HepG2 (cell line): ENCODE measurements at regions not wholly inside any gene's neighbourhood (a gene's known extent, or its start where the extent isn't known, plus 50 kb on each side); places are given as distances from the start of the nearest gene placed in this dataset.

Source experiments
- ATAC-seq: fragments of 200-7000 bp; cut with Tn5 transposase; 3 replicates; pipeline ENCODE4 v1.9.1; 2020; ENCODE audit warnings: mild to moderate bottlenecking, moderate library complexity
- BruUV-seq: library from RNA; stranded (reverse); fragments of 400-500 nt; replicated peaks from 2 replicates; lab custom pipeline; 2021; lab: Mats Ljungman, UMichigan
- CTCF ChIA-PET: fragments of 300-600 bp; formaldehyde crosslinking; extraction: SDS; loops from one replicate; lab custom pipeline; 2021; ENCODE audit warnings: low total read pairs, inconsistent platforms, low intra/inter-chr PET ratio; lab: Yijun Ruan, JAX
- POLR2A ChIA-PET: fragments of 350-600 bp; sonication (Branson Sonifier 250); formaldehyde crosslinking; loops from one replicate; lab custom pipeline; 2020; ENCODE audit warnings: antibody characterized with exemption, inconsistent platforms; lab: Yijun Ruan, JAX
- DNase-seq: peaks from one replicate; pipeline ENCODE4 v3.0.0-alpha.2; 2015; ENCODE audit warnings: low spot score
- FAIRE-seq: peaks from 3 replicates; lab custom pipeline; 2011; peaks lifted over from hg19 to GRCh38; lab: Jason Lieb, UNC
- H2AFZ ChIP-seq: one replicate; pipeline ENCODE4 v1.6.1; 2011; ENCODE audit warnings: low read length, inconsistent platforms
- H3K27ac ChIP-seq: fragments of 300-600 bp; 3 replicates; pipeline ENCODE4 v1.8.0; 2011; ENCODE audit warnings: mixed run types, mild to moderate bottlenecking, mixed read lengths, low read length, inconsistent platforms; ENCODE audit not compliant: insufficient read depth; ENCODE audit errors: extremely low read length
- H3K27me3 ChIP-seq, 2 experiments: fragments of 200-600 bp in 1 of 2; 2 replicates in 1 of 2; 3 replicates in 1 of 2; pipeline versions ENCODE4 v1.6.0 to v1.8.0; 2011; ENCODE audit warnings: low read length in 2 of 2, mild to moderate bottlenecking in 2 of 2, moderate library complexity in 2 of 2, inconsistent platforms in 1 of 2; ENCODE audit not compliant: insufficient read depth in 2 of 2, control insufficient read depth in 1 of 2
- H3K36me3 ChIP-seq, 2 experiments: fragments of 200-600 bp in 1 of 2; replicated peaks in 1 of 2; 2 replicates in 1 of 2; 3 replicates in 1 of 2; pipeline versions ENCODE4 v1.5.1 to v1.8.0; 2011; ENCODE audit warnings: low read length in 2 of 2, inconsistent platforms in 1 of 2; ENCODE audit not compliant: insufficient read depth in 2 of 2, control insufficient read depth in 1 of 2
- H3K4me1 ChIP-seq: 2 replicates; pipeline ENCODE4 v1.5.1; 2012; ENCODE audit warnings: low read length, inconsistent platforms; ENCODE audit not compliant: insufficient read depth
- H3K4me2 ChIP-seq: 2 replicates; pipeline ENCODE4 v1.6.0; 2011; ENCODE audit warnings: low read depth, low read length, inconsistent platforms
- H3K4me3 ChIP-seq, 3 experiments: fragments of 200-600 bp in 1 of 3; sonication (generic), shearing (Covaris generic) in 1 of 3; replicated peaks in 1 of 3; 2 replicates each; pipeline ENCODE4 v1.5.1; 2011 to 2016; ENCODE audit warnings: low read length in 3 of 3, inconsistent platforms in 2 of 3, low read depth in 2 of 3, mild to moderate bottlenecking in 2 of 3, control low read depth in 1 of 3, mixed read lengths in 1 of 3; ENCODE audit not compliant: insufficient read depth in 1 of 3
- H3K79me2 ChIP-seq: one replicate; pipeline ENCODE4 v1.6.1; 2011; ENCODE audit warnings: low read length, inconsistent platforms; ENCODE audit not compliant: insufficient read depth
- H3K9ac ChIP-seq: 2 replicates; pipeline ENCODE4 v1.6.0; 2011; ENCODE audit warnings: mild to moderate bottlenecking, low read depth, low read length, inconsistent platforms; ENCODE audit not compliant: insufficient read depth
- H3K9me3 ChIP-seq: 2 replicates; pipeline ENCODE4 v1.5.1; 2012; ENCODE audit warnings: mild to moderate bottlenecking, low read length
- H4K20me1 ChIP-seq: 2 replicates; pipeline ENCODE4 v1.6.0; 2011; ENCODE audit warnings: inconsistent platforms, mild to moderate bottlenecking, low read length, moderate library complexity; ENCODE audit not compliant: insufficient read depth
- GATAD2A ChIP-seq: IDR thresholded peaks from 2 replicates; pipeline ENCODE4 v1.6.1; 2016
- GPN1 ChIP-seq: sonication (generic); formaldehyde crosslinking; IDR thresholded peaks from 2 replicates; pipeline ENCODE4 v1.5.1; 2020; ENCODE audit warnings: missing genetic modification reagents, borderline replicate concordance
- KLF11 ChIP-seq: IDR thresholded peaks from 2 replicates; pipeline ENCODE4 v1.6.1; 2016; ENCODE audit warnings: missing compliant biosample characterization
- MTF1 ChIP-seq: sonication (generic); formaldehyde crosslinking; IDR thresholded peaks from 2 replicates; pipeline ENCODE4 v1.5.0; 2020; ENCODE audit warnings: missing genetic modification reagents
- MYC ChIP-seq: sonication (generic); formaldehyde crosslinking; IDR thresholded peaks from 2 replicates; pipeline ENCODE4 v1.9.0; 2021; ENCODE audit warnings: missing genetic modification reagents, borderline replicate concordance
- NAIF1 ChIP-seq: sonication (generic); formaldehyde crosslinking; IDR thresholded peaks from 2 replicates; pipeline ENCODE4 v1.5.0; 2020; ENCODE audit warnings: mild to moderate bottlenecking, missing genetic modification reagents, borderline replicate concordance
- PAX8 ChIP-seq: sonication (generic); formaldehyde crosslinking; IDR thresholded peaks from 2 replicates; pipeline ENCODE4 v1.8.0; 2022; ENCODE audit warnings: mild to moderate bottlenecking, missing genetic modification reagents, borderline replicate concordance
- RAD51 ChIP-seq: fragments of 450-650 bp; IDR thresholded peaks from 2 replicates; pipeline ENCODE4 v1.6.1; 2016; ENCODE audit warnings: borderline replicate concordance
- RBM22 ChIP-seq: fragments of 200-400 bp; formaldehyde crosslinking; optimal IDR thresholded peaks from 2 replicates; pipeline ENCODE3; 2017; ENCODE audit warnings: mild to moderate bottlenecking, low read length, moderate library complexity
- SP140L ChIP-seq: sonication (generic); formaldehyde crosslinking; IDR thresholded peaks from 2 replicates; pipeline ENCODE4 v1.4.0; 2020; ENCODE audit warnings: missing genetic modification reagents, borderline replicate concordance
- SYNCRIP ChIP-seq: fragments of 200-400 bp; formaldehyde crosslinking; IDR thresholded peaks from 2 replicates; pipeline ENCODE4 v1.6.1; 2018; ENCODE audit warnings: mild to moderate bottlenecking, low read depth, low read length; ENCODE audit not compliant: insufficient read depth
- TCF7 ChIP-seq: sonication (generic); IDR thresholded peaks from 2 replicates; pipeline ENCODE4 v1.6.1; 2016; ENCODE audit warnings: antibody characterized with exemption, low read depth
- WIZ ChIP-seq: sonication (generic); formaldehyde crosslinking; IDR thresholded peaks from 2 replicates; pipeline ENCODE4 v1.5.1; 2020; ENCODE audit warnings: mild to moderate bottlenecking, missing genetic modification reagents
- ZFAT ChIP-seq: sonication (generic); formaldehyde crosslinking; conservative IDR thresholded peaks from 2 replicates; pipeline ENCODE4 v1.8.1; 2023; ENCODE audit warnings: missing genetic modification reagents, inconsistent platforms
- ZNF558 ChIP-seq: sonication (generic); formaldehyde crosslinking; IDR thresholded peaks from 2 replicates; pipeline ENCODE4 v1.9.0; 2022; ENCODE audit warnings: mild to moderate bottlenecking, missing genetic modification reagents, borderline replicate concordance
- WGBS: methylation state at CpG from one replicate; pipeline ENCODE4 v1.1.6; 2017; ENCODE audit warnings: low lambda C conversion rate; 5-methylcytosine and 5-hydroxymethylcytosine counted together
- in situ Hi-C: cut with HindIII; loops from 2 replicates; pipeline ENCODE4 v1.10.0; 2017; ENCODE audit warnings: low pct_unique_long_range_greater_than_20kb; ENCODE audit not compliant: extremely low pct_ligation_motif_present
- intact Hi-C: fragments of 100-400 bp; cut with micrococcal nuclease; formaldehyde crosslinking; loops from one replicate; pipeline ENCODE4 v1.10.0; 2022; ENCODE audit not compliant: unreplicated experiment
- TF ChIP-seq, protein P1 (sequence below): IDR thresholded peaks from 2 replicates; pipeline ENCODE4 v1.6.1; 2016; ENCODE audit warnings: missing biosample characterization, missing genetic modification reagents, low read depth
- TF ChIP-seq, protein P2 (sequence below): sonication (generic); formaldehyde crosslinking; IDR thresholded peaks from 2 replicates; pipeline ENCODE4 v1.4.0; 2020; ENCODE audit warnings: mild to moderate bottlenecking, missing genetic modification reagents
- TF ChIP-seq, protein P3 (sequence below): IDR thresholded peaks from 2 replicates; pipeline ENCODE4 v1.6.1; 2016; ENCODE audit warnings: missing compliant biosample characterization, missing genetic modification reagents, borderline replicate concordance
- TF ChIP-seq, protein P4 (sequence below): sonication (generic); formaldehyde crosslinking; conservative IDR thresholded peaks from 2 replicates; pipeline ENCODE4 v1.8.0; 2022; ENCODE audit warnings: missing genetic modification reagents

DNA sequence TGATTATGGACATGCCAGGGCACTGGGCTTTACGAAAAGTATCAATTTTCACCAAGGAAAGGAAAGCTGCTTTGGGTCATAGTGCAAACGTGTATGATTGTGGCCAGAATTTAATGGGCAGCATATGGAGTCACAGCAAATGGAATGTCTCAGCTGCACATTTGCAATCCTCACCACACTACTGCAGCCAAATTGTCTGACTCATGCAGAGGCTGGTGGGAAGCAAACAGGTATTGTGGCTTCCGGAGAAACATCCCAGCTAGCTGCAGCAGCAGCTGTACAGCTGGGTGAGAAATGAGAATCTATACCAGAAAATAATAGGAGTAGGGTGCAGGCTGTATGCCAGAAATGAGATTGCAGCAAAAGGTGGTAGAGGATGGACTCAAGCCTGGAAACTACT, 374.7 kb upstream of the VWC2 start (continued):
- TF ChIP-seq, protein P1, sequence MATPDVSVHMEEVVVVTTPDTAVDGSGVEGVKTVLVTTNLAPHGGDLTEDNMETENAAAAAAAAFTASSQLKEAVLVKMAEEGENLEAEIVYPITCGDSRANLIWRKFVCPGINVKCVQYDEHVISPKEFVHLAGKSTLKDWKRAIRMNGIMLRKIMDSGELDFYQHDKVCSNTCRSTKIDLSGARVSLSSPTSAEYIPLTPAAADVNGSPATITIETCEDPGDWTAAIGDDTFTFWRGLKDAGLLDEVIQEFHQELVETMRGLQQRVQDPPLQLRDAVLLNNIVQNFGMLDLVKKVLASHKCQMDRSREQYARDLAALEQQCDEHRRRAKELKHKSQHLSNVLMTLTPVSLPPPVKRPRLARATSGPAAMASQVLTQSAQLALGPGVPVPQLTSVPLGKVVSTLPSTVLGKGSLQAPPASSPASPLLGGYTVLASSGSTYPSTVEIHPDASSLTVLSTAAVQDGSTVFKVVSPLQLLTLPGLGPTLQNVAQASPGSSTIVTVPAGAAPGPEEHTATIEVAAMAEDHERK (CRISPR knock-in tag) = no peak
- no peak for TF ChIP-seq ZNF558 (CRISPR knock-in tag)
- TF ChIP-seq NAIF1 (CRISPR knock-in tag) = no peak
- no peak for TF ChIP-seq PAX8 (CRISPR knock-in tag)
- TF ChIP-seq, protein P2, sequence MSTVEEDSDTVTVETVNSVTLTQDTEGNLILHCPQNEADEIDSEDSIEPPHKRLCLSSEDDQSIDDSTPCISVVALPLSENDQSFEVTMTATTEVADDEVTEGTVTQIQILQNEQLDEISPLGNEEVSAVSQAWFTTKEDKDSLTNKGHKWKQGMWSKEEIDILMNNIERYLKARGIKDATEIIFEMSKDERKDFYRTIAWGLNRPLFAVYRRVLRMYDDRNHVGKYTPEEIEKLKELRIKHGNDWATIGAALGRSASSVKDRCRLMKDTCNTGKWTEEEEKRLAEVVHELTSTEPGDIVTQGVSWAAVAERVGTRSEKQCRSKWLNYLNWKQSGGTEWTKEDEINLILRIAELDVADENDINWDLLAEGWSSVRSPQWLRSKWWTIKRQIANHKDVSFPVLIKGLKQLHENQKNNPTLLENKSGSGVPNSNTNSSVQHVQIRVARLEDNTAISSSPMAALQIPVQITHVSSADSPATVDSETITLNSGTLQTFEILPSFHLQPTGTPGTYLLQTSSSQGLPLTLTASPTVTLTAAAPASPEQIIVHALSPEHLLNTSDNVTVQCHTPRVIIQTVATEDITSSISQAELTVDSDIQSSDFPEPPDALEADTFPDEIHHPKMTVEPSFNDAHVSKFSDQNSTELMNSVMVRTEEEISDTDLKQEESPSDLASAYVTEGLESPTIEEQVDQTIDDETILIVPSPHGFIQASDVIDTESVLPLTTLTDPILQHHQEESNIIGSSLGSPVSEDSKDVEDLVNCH = no peak
- no peak for TF ChIP-seq KLF11 (CRISPR knock-in tag)
- TF ChIP-seq ZFAT = no peak
- TF ChIP-seq GATAD2A = no peak

DNA sequence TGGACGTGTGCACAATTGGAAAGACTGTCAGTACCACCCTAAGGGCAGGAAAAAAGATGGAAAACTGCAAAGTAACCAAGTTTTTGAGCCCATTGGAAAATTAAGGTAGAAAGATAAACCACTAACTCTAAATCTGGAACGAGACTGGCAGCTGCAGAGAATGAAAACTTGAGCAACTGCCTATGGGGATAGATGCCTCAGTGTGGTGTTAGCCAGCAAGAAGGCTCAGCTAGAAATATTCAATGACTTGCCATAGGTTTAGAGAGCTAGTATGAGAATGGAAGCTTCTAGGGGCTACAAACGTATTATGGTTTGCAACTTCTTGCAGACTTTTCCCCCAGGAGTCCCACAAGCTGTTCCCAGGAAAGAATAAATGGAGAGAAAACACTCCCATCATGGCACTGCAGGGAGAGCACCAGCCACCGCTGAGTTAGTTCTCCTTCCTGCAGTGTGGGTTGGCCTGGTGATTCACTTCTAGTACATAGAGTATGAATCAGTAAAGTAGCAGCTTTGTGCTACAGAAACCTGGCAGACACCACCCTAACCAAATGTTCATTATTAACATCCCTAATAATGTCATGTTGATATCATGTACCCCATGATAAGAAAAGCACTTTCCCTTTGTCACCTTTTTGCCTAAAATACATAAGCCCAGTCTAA, 372.4 kb upstream of the VWC2 start:
- no peak for ATAC-seq
- ChIA-PET POLR2A (no interaction called here), CTCF (no interaction called here)
- DNase-seq = no peak
- H3K27me3 ChIP-seq = no peaks in the 10 kb centered on the region; a peak in 1 of 5 replicates
- H3K4me3 ChIP-seq = no peak overlapping the region
- 11% methylated on average over 4 of the region's 4 CpGs for WGBS
- no peaks in the 10 kb centered on the region for H4K20me1 ChIP-seq
- in situ Hi-C loops (no loop called here), intact Hi-C loops (no loop called here)
- no TSS peak for BruUV-seq
- H3K27ac ChIP-seq = no peak overlapping the region
- no peak overlapping the region for H3K9ac ChIP-seq
- H2AFZ ChIP-seq = no peak overlapping the region
- H3K36me3 ChIP-seq = no peaks in the 10 kb centered on the region
- H3K79me2 ChIP-seq = no peaks in the 10 kb centered on the region
- H3K4me2 ChIP-seq = no peak overlapping the region
- H3K4me1 ChIP-seq = no peaks in the 10 kb centered on the region
- no peaks in the 10 kb centered on the region; the same call in 1 of the 2 replicates for H3K9me3 ChIP-seq
- FAIRE-seq = no peak
- no peak for TF ChIP-seq GPN1 (CRISPR knock-in tag)
- TF ChIP-seq MTF1 (CRISPR knock-in tag) = no peak
- TF ChIP-seq RAD51 = no peak
- TF ChIP-seq SYNCRIP = no peak
- no peak for TF ChIP-seq SP140L (CRISPR knock-in tag)
- TF ChIP-seq, protein P3, sequence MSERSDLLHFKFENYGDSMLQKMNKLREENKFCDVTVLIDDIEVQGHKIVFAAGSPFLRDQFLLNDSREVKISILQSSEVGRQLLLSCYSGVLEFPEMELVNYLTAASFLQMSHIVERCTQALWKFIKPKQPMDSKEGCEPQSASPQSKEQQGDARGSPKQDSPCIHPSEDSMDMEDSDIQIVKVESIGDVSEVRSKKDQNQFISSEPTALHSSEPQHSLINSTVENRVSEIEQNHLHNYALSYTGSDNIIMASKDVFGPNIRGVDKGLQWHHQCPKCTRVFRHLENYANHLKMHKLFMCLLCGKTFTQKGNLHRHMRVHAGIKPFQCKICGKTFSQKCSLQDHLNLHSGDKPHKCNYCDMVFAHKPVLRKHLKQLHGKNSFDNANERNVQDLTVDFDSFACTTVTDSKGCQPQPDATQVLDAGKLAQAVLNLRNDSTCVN = no peak
- no peak for TF ChIP-seq MYC (CRISPR knock-in tag)
- TF ChIP-seq, protein P4, sequence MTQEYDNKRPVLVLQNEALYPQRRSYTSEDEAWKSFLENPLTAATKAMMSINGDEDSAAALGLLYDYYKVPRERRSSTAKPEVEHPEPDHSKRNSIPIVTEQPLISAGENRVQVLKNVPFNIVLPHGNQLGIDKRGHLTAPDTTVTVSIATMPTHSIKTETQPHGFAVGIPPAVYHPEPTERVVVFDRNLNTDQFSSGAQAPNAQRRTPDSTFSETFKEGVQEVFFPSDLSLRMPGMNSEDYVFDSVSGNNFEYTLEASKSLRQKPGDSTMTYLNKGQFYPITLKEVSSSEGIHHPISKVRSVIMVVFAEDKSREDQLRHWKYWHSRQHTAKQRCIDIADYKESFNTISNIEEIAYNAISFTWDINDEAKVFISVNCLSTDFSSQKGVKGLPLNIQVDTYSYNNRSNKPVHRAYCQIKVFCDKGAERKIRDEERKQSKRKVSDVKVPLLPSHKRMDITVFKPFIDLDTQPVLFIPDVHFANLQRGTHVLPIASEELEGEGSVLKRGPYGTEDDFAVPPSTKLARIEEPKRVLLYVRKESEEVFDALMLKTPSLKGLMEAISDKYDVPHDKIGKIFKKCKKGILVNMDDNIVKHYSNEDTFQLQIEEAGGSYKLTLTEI = no peak
- no peak for TF ChIP-seq TCF7
- no peak for TF ChIP-seq WIZ
- no peak for TF ChIP-seq RBM22
